HG03103 (cell line): ENCODE measurements at regions not wholly inside any gene's neighbourhood (a gene's known extent, or its start where the extent isn't known, plus 50 kb on each side); places are given as distances from the start of the nearest gene placed in this dataset.
"Not testable (repeated sequence)": the region's sequence is repeated elsewhere in the genome, so short reads cannot be mapped to it uniquely, and the experiment has no call there.

ENCODE experiments used
- ATAC-seq: cut with Tn5 transposase; IDR thresholded peaks from one replicate; pipeline ENCODE4 v1.9.1; 2021; ENCODE audit warnings: low read depth; ENCODE audit not compliant: unreplicated experiment

GRCh38 chr16:13684819-13685563 lies 235.0 kb upstream of the ERCC4 start:
- no peak for ATAC-seq

DNA sequence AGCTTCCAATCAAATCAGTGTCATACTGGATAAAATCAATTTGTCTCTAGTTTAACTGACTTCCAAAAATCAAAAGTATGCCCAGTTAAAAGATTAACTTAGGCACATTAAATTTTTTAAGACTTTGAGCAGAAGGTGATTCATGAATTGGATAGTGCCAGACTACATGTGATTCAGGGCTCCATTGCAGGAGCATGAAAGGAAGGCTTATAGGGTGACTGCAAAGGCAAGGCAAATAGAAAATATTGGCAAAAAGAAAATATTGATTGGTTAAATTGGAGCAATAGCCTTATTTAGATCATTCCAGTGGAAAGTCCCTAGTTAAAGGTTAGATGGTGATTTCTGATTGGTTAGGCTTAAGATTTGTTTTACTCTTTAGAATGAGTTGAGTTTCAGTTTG lies 223.9 kb upstream of the ERCC4 start:
- no peak for ATAC-seq

GRCh38 chr16:13697013-13697412 lies 222.9 kb upstream of the ERCC4 start:
- ATAC-seq = no peak

GRCh38 chr16:13697568-13697967 lies 222.4 kb upstream of the ERCC4 start:
- ATAC-seq = no peak

GRCh38 chr16:13702614-13703013 lies 217.3 kb upstream of the ERCC4 start:
- ATAC-seq = no peak

DNA sequence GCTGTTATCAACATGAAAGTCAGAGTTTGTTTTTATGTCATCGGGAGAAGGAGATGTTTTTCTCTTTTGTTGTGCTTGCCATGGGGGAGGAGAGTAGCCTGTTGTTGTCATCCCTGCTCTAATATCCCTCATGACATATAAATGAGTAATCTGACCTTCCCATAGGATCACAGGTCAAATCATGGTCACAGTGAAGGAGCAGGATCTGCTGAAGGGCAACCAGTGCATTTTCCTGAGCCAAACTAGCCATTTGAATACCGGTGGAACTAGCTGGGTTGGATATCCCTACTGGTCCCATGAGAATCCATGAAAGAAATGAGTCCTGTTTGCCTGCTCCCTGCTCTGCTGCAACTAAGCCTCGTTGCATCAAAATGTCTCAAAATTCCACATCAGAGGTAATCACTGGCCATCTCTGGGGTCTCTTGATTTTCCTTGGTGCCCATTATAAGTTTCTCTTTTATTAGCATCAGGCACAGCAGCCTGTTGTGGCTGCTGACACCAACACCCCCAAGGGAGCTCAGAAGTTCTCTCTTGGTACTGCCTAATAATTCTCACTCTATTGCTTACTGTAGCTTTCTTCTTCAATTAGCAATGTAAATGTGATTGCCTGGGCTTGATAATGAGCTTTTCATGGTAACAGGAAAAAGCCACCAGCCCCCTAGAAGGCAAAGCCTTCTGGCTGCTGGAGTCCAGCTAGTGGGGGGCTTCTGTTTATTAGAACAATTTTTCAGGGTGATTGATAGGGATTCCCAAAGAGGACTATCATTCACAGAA lies 211.4 kb upstream of the ERCC4 start:
- ATAC-seq = no peak

- ATAC-seq = no peak
Observed at GRCh38 chr16:13718748-13719147, 201.2 kb upstream of the ERCC4 start.

DNA sequence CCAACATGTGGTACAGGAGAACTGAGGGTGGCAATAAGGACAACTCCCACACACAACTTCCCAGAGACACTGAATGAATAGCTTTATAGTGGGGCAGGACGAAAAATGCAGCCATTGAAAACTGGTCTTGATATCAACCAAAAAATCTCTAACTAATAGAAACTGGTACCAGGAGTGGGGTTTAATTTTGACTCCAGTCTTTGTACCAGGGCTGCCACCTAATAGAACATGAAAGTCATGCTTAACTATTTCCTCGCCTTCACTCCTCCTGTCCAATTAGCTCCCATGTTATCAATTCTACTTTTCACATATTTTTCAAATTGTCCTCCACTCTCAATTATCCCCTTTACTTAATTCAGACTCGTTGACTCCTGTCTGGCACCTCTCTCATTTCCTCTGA lies 192.0 kb upstream of the ERCC4 start:
- no peak for ATAC-seq

DNA sequence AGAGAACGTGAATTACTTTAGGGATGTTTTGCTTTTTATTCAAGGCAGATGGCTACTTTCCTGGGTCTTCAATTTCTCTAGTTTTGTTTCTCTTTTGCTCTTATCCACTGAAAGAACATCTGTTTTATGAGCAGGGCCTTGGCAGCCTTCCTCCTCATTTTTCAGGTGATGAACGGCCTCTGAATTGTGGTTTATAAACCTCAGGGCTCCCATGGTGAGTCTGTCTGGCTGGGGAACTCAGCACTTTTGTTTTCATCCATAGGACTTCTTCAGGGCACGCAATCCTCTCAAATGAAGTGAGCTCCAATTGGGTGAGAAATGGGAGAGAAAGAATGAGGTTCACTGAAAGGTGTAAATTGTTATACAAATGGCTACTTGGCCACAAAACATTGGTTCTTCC lies 186.4 kb upstream of the ERCC4 start:
- no peak for ATAC-seq

DNA sequence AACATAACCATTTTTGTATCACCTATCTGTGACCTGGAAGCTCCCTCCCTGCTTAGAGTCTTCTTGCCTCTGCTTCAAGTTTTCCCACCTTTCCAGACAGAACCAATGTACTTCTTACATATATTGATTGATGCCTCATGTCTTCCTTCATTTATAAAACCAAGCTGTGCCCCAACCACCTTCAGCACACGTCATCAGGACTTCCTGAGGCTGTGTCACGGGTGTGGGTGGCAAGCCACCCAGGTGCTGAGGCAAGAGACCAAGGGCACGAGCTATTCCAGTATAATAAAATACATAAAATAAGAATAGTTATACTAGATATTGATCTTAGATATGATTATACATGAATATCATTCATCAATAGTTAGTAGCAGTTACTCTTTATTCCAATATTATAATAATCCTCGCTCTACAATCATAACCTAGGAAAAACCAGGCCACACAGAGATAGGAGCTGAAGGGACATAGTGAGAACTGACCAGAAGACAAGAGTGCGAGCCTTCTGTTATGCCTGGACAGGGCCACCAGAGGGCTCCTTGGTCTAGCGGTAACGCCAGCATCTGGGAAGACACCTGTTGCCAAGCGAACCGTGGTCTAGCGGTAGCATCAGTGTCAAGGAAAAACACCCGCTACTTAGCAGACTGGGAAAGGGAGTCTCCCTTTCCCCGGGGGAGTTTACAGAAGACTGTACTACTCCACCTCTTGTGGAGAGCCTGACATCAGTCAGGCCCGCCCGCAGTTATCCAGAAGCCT lies 180.2 kb upstream of the ERCC4 start:
- ATAC-seq = not testable (repeated sequence)

DNA sequence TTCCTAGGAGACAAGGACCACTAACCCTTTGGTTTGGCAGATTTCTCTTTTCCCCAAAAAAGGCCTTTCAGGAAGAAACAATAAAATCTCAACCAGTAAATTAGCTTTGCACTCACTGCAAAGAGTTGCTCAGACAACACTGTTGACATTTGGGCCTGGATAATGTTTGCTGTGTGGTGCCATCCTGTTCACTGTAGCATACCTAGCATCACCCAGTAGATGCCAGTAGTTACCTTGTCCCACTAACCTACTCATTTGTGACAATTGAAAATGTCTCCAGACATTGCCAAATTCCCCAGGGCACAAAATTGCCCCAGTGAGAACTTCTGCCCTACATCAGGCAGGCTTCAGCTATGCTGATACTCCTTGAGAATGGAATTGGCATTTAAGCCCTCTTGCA lies 177.0 kb upstream of the ERCC4 start:
- ATAC-seq = no peak

GRCh38 chr16:13743571-13743970 lies 176.4 kb upstream of the ERCC4 start:
- no peak for ATAC-seq

DNA sequence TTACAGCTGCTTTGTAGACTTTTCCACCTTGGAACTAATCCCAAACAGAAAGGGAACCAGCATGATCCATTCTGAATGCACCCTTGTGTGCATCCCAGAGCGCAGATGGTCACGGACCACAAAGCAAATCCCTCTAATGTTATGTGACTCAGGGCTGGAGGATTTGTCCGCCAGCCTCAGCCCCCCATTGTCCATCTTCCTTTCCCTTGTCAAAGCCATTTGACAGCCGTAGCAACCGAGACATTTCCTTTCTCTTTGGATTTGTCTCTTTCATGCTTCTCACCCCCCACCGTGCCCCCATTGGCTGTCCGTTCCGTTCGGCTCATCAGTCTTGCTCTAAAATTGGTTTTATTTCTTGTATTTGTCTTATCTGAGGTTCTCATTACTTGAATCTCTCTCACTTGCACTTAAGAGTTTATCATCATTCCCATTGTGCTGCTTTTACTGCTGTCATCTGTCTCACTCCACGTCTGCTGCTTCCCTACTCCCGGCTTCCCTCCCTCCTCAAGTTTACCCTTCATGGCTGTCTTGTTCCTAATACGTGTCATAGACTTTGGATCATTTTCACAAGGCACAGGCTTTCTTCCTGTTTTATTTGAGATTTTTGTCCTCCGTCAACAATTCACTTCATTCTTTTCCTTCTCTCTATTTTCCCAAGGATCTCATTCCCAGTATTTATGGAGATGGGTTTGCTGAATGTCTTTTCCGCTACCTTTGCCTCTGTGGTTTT lies 163.4 kb upstream of the ERCC4 start:
- no peak for ATAC-seq

DNA sequence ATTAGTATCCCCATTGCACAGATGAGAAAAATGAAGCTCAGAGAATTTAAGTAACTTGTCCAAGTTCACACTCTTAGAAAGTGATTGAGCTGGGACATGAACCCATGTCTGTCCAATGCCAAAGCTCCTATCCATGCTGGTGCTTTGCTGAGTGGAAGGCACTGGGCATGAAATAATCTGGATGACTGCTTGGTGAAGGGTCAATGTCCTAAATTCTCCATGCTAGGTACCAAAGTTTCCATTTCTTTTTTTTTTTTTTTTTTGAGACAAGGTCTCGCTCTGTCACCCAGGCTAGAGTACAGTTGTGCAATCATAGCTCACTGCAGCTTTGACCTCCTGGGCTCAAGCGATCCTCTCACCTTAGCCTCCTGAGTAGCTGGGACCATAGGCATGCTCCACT lies 153.6 kb upstream of the ERCC4 start:
- no peak for ATAC-seq

DNA sequence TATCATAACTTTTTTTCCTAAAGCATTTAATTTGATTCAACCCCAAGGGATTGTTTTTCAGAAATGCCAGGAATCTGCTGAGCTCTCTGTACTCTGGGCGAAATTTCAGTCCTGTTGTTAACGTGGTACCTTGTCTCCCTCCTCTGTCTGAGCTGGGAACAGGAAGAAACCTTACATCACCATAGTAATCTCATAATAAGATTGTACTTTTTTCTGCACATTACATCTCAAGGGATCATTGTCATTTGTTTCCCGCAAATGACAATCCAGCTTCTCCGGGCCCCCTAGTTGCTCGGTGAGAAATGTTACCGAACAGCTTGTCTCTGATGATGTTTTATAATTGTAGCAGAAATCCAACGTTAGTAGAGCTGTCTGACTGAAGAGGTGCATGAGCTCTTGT lies 152.7 kb upstream of the ERCC4 start:
- no peak for ATAC-seq

DNA sequence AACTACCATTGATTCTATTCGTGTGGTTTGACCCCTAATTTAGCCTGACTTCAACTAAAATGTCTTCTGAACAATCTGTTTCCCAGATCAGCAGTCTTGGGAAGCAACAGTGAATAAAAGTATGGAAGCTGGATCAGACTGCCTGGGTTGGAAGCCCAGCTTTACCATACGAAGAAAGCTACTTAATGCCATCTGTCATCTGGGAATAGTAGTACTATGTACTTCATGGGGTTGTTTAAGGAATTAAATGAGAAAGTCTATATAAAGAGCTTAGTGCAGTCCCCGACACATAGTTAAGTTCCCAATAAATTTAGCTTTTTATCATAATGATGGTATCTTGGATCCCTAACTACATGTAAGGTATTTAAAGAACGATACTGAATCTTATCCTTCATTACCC lies 151.5 kb upstream of the ERCC4 start:
- no peak for ATAC-seq

DNA sequence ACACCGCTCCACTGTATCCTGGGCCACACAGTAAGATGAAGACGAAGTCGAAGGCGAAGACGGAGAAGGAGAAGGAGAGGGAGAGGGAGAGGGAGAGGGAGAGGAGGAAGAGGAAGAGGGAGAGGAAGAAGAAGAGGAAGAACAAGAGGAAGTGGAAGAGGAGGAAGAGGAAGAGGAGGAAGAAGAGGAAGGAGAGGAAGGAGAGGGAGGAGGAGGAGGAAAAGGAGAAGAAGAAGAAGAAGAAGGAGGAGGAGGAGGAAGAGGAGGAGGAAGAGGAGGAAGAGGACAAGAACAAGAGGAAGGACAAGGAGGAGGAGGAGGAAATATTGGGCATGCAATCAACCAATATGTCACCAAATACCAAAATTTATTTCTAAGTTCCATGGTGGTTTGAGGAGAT lies 149.5 kb upstream of the ERCC4 start:
- no peak for ATAC-seq

GRCh38 chr16:13772782-13773181 lies 147.2 kb upstream of the ERCC4 start:
- no peak for ATAC-seq

DNA sequence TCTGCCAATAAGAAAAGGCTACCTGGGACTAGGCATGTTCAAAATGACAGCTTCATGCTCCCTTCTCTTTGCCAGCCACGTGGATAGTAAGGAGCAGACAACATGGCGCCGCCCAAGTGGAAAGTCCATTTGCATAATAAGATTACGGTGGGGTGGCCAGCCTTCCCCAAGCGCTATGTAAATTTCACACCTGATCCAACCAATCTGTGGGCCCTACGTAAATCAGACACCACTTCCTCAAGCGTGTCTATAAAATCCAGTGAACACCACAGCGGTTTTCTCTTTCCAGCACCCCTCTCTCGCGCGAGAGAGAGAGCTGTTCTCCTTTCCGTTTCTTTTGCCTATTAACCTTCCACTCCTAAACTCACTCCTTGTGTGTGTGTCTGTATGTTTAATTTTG lies 140.3 kb upstream of the ERCC4 start:
- ATAC-seq = no peak

- no peak for ATAC-seq
Observed at GRCh38 chr16:13780406-13781168, 139.4 kb upstream of the ERCC4 start.
